Astrocyte (in vitro differentiated cells and primary cell): ENCODE measurements at regions not wholly inside any gene's neighbourhood (a gene's known extent, or its start where the extent isn't known, plus 50 kb on each side); places are given as distances from the start of the nearest gene placed in this dataset.

Experiments
- DNase-seq: peaks from one replicate; pipeline ENCODE4 v3.0.0-alpha.2; 2010; ENCODE audit warnings: low read depth
- FAIRE-seq: peaks from 2 replicates; lab custom pipeline; 2011; peaks lifted over from hg19 to GRCh38; lab: Jason Lieb, UNC
- H2AFZ ChIP-seq: 2 replicates; pipeline ENCODE4 v1.6.0; 2012; ENCODE audit warnings: low read depth, low read length, inconsistent platforms
- H3K27ac ChIP-seq: 2 replicates; pipeline ENCODE4 v1.5.1; 2011; ENCODE audit warnings: low read depth, low read length, inconsistent platforms
- H3K27me3 ChIP-seq: 2 replicates; pipeline ENCODE4 v1.6.0; 2011; ENCODE audit warnings: low read length, inconsistent platforms; ENCODE audit not compliant: insufficient read depth
- H3K36me3 ChIP-seq: 2 replicates; pipeline ENCODE4 v1.5.1; 2011; ENCODE audit warnings: low read length, inconsistent platforms; ENCODE audit not compliant: insufficient read depth
- H3K4me1 ChIP-seq: 2 replicates; pipeline ENCODE4 v1.5.1; 2011; ENCODE audit warnings: low read length, inconsistent platforms; ENCODE audit not compliant: insufficient read depth
- H3K4me2 ChIP-seq: 2 replicates; pipeline ENCODE4 v1.6.0; 2012; ENCODE audit warnings: low read length, inconsistent platforms
- H3K4me3 ChIP-seq: 2 replicates; pipeline ENCODE4 v1.5.1; 2011; ENCODE audit warnings: low read depth, mild to moderate bottlenecking, low read length, inconsistent platforms; ENCODE audit not compliant: insufficient read depth
- H3K79me2 ChIP-seq: 2 replicates; pipeline ENCODE4 v1.6.0; 2012; ENCODE audit warnings: mild to moderate bottlenecking, low read length, inconsistent platforms; ENCODE audit not compliant: insufficient read depth
- H3K9ac ChIP-seq: 2 replicates; pipeline ENCODE4 v1.6.0; 2012; ENCODE audit warnings: mild to moderate bottlenecking, low read length, inconsistent platforms
- H3K9me3 ChIP-seq: 2 replicates; pipeline ENCODE4 v1.5.1; 2012; ENCODE audit warnings: low read depth, mild to moderate bottlenecking, low read length, inconsistent platforms; ENCODE audit not compliant: insufficient read depth
- H4K20me1 ChIP-seq: 2 replicates; pipeline ENCODE4 v1.6.0; 2012; ENCODE audit warnings: low read length, inconsistent platforms; ENCODE audit not compliant: insufficient read depth
- H3K27ac Mint-ChIP-seq: one replicate; pipeline ENCODE4 v1.8.0; 2021; ENCODE audit warnings: mild to moderate bottlenecking, mixed read lengths; ENCODE audit not compliant: unreplicated experiment
- H3K27me3 Mint-ChIP-seq: one replicate; pipeline ENCODE4 v1.8.0; 2021; ENCODE audit warnings: low read depth, mixed read lengths; ENCODE audit not compliant: unreplicated experiment
- H3K36me3 Mint-ChIP-seq: one replicate; pipeline ENCODE4 v1.8.0; 2021; ENCODE audit warnings: low read depth, mixed read lengths; ENCODE audit not compliant: unreplicated experiment
- H3K4me1 Mint-ChIP-seq: one replicate; pipeline ENCODE4 v1.8.0; 2021; ENCODE audit warnings: low read depth, mixed read lengths; ENCODE audit not compliant: unreplicated experiment
- H3K4me3 Mint-ChIP-seq: one replicate; pipeline ENCODE4 v1.8.0; 2021; ENCODE audit warnings: mild to moderate bottlenecking, moderate library complexity, mixed read lengths; ENCODE audit not compliant: unreplicated experiment
- H3K9me3 Mint-ChIP-seq: one replicate; pipeline ENCODE4 v1.8.0; 2021; ENCODE audit warnings: mild to moderate bottlenecking, mixed read lengths; ENCODE audit not compliant: unreplicated experiment
- EZH2 ChIP-seq: IDR thresholded peaks from 2 replicates; pipeline ENCODE4 v1.6.1; 2012; ENCODE audit warnings: mild to moderate bottlenecking, low read length, inconsistent platforms; ENCODE audit not compliant: insufficient read depth
- TF ChIP-seq, protein P1 (sequence below): IDR thresholded peaks from 2 replicates; pipeline ENCODE4 v1.5.1; 2011; ENCODE audit warnings: low read depth, mild to moderate bottlenecking, inconsistent platforms, low read length, moderate library complexity; ENCODE audit not compliant: insufficient read depth

DNA sequence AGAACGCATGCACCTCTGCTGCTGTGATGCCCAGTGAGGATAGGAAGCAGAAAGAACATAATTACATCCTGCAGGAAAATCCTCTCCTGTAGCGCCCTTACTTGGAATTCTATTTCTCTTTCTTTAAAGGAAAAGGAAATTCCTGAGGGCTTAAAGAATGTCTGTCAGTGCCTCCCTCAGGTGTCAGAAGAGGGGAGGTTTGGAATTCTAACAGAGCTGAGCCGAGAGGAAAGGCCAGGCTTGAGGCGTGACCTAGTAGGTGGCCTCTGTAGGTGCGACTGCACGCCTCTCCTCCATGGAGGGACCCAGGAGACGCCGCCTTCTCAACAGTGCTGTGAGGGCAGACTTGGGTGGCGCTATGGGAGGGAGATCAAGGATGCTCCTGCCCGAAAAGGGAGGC, 55.9 kb upstream of the ERCC6L2 start:
- DNase-seq (no peak), FAIRE-seq (no peak)
- no peak overlapping the region for H3K27ac ChIP-seq
- peak overlapping the region; percentile 50 for H3K4me3 Mint-ChIP-seq
- peaks cover 14% of the 10 kb centered on the region for H4K20me1 ChIP-seq
- peaks cover 2% of the 10 kb centered on the region for H3K9me3 Mint-ChIP-seq
- no peak overlapping the region for H3K27ac Mint-ChIP-seq
- no peaks in the 10 kb centered on the region for H3K36me3 ChIP-seq
- no peaks in the 10 kb centered on the region for H3K27me3 Mint-ChIP-seq
- no peak overlapping the region for H3K9ac ChIP-seq
- no peak overlapping the region for H3K4me2 ChIP-seq
- H3K4me1 ChIP-seq: peaks cover 13% of the 10 kb centered on the region
- peaks cover 27% of the 10 kb centered on the region for H3K27me3 ChIP-seq
- no peak for TF ChIP-seq EZH2
- TF ChIP-seq, protein P1, sequence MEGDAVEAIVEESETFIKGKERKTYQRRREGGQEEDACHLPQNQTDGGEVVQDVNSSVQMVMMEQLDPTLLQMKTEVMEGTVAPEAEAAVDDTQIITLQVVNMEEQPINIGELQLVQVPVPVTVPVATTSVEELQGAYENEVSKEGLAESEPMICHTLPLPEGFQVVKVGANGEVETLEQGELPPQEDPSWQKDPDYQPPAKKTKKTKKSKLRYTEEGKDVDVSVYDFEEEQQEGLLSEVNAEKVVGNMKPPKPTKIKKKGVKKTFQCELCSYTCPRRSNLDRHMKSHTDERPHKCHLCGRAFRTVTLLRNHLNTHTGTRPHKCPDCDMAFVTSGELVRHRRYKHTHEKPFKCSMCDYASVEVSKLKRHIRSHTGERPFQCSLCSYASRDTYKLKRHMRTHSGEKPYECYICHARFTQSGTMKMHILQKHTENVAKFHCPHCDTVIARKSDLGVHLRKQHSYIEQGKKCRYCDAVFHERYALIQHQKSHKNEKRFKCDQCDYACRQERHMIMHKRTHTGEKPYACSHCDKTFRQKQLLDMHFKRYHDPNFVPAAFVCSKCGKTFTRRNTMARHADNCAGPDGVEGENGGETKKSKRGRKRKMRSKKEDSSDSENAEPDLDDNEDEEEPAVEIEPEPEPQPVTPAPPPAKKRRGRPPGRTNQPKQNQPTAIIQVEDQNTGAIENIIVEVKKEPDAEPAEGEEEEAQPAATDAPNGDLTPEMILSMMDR: no peak
- peaks cover 50% of the 10 kb centered on the region for H3K4me1 Mint-ChIP-seq
- no peak overlapping the region for H3K4me3 ChIP-seq
- no peaks in the 10 kb centered on the region for H3K36me3 Mint-ChIP-seq
- no peaks in the 10 kb centered on the region for H3K9me3 ChIP-seq
- no peaks in the 10 kb centered on the region for H3K79me2 ChIP-seq
- no peak overlapping the region for H2AFZ ChIP-seq

DNA sequence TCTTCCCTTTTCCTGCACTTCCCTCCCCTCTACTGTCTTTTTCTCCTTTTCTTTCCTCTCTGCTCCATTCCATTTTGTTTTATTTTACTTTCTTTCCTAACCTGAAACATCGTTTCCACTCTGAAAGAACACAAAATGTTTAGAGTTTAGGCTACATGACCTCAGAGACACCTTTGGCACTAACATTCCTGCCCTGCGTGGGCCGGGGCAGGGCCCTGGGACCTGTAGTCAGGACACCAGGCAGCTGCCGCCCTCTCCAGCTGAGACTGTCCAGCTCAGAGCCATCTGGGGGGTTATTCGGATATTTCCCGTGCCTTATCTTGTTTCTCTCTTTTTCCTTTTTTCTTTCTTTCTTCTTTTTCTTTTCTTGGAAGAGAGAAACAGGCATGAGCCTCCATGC, 58.3 kb upstream of the ERCC6L2 start:
- Mint-ChIP-seq H3K36me3 (no peaks in the 10 kb centered on the region), H3K4me3 (peak overlapping the region; percentile 57), H3K27ac (peak overlapping the region; percentile 58), H3K9me3 (peaks cover 2% of the 10 kb centered on the region), H3K4me1 (peaks cover 42% of the 10 kb centered on the region), H3K27me3 (no peaks in the 10 kb centered on the region)
- no peak overlapping the region for H3K9ac ChIP-seq
- H3K27me3 ChIP-seq: peaks cover 29% of the 10 kb centered on the region
- H4K20me1 ChIP-seq: peaks cover 3% of the 10 kb centered on the region
- no peak overlapping the region for H3K4me3 ChIP-seq
- H2AFZ ChIP-seq: no peak overlapping the region
- FAIRE-seq (no peak), DNase-seq (no peak)
- TF ChIP-seq, protein P1: no peak
- TF ChIP-seq EZH2: no peak
- H3K4me1 ChIP-seq: peaks cover 1% of the 10 kb centered on the region
- H3K36me3 ChIP-seq: no peaks in the 10 kb centered on the region
- H3K79me2 ChIP-seq: no peaks in the 10 kb centered on the region
- no peak overlapping the region for H3K4me2 ChIP-seq
- no peaks in the 10 kb centered on the region for H3K9me3 ChIP-seq
- H3K27ac ChIP-seq: no peak overlapping the region

DNA sequence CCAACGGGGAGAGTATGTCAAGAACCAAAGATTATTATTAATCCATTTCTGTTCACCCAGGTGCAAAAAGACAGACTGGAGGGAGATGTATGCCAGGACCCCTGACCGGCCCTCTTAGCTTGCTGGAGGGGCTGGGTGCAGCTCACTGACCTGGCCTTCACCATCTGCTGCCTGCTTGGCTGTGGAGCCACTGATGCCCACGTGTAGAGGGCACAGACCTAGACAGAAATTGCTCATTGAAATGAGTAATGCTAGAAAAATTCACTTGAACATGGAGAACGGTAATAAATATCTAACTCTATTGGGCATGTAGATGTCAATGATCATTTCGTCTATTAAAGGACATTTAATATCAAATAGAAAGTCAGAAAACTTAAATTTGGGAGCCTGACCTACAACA, 58.8 kb upstream of the ERCC6L2 start:
- Histone ChIP-seq H3K27ac (no peak overlapping the region), H3K4me1 (no peaks in the 10 kb centered on the region), H3K4me2 (no peak overlapping the region), H3K36me3 (no peaks in the 10 kb centered on the region), H3K9ac (no peak overlapping the region), H4K20me1 (no peaks in the 10 kb centered on the region), H3K4me3 (no peak overlapping the region), H2AFZ (no peak overlapping the region), H3K79me2 (no peaks in the 10 kb centered on the region), H3K9me3 (no peaks in the 10 kb centered on the region), H3K27me3 (peaks cover 33% of the 10 kb centered on the region)
- DNase-seq: no peak
- H3K4me1 Mint-ChIP-seq: peaks cover 38% of the 10 kb centered on the region
- H3K4me3 Mint-ChIP-seq: no peak overlapping the region
- H3K9me3 Mint-ChIP-seq: peaks cover 2% of the 10 kb centered on the region
- H3K27me3 Mint-ChIP-seq: no peaks in the 10 kb centered on the region
- peak overlapping the region; percentile 58 for H3K27ac Mint-ChIP-seq
- no peak for TF ChIP-seq EZH2
- TF ChIP-seq, protein P1: no peak
- no peak for FAIRE-seq
- no peaks in the 10 kb centered on the region for H3K36me3 Mint-ChIP-seq
